Fibroblast of lung (primary cell): ENCODE measurements at regions not wholly inside any gene's neighbourhood (a gene's known extent, or its start where the extent isn't known, plus 50 kb on each side); places are given as distances from the start of the nearest gene placed in this dataset.

Experiments used
- CTCF ChIP-seq, 2 donors: IDR thresholded peaks in 1 of 2; conservative IDR thresholded peaks in 1 of 2; 1 replicate in 1 of 2; 2 replicates in 1 of 2; pipeline ENCODE4 v1.5.1; 2011 to 2012; ENCODE audit warnings: low read length in 2 of 2, control low read depth in 1 of 2, inconsistent platforms in 1 of 2, low read depth in 1 of 2, mild to moderate bottlenecking in 1 of 2
- EZH2 ChIP-seq: IDR thresholded peaks from 2 replicates; pipeline ENCODE4 v1.5.1; 2012; ENCODE audit warnings: low read length, control low read depth, mild to moderate bottlenecking; ENCODE audit errors: missing control alignments

GRCh38 chr3:76923485-76923884, 116.4 kb upstream of the ROBO2 start:
- TF ChIP-seq CTCF (conservative IDR thresholded peaks at IDR 0.05 in 1 of 2, IDR thresholded peaks at IDR 0.05 in 1 of 2; ENCODE audit: low read depth in 1 of 2, low read length in 2 of 2) (no peak), EZH2 (no peak)
